ENCODE measurements at regions not wholly inside any gene's neighbourhood (a gene's known extent, or its start where the extent isn't known, plus 50 kb on each side); places are given as distances from the start of the nearest gene placed in this dataset.

- no peak for TF ChIP-seq CTCF (IDR thresholded peaks at IDR 0.05; ENCODE audit: insufficient read depth, low read length, poor library complexity, severe bottlenecking)
- Histone ChIP-seq H3K36me3 (ENCODE audit: control insufficient read depth, insufficient read depth, low read length) (no peaks in the 10 kb centered on the region), H3K27me3 (replicated peaks; ENCODE audit: control insufficient read depth, insufficient read depth, low read length) (no peaks in the 10 kb centered on the region; the same call in 1 of the 2 replicates), H3K4me3 (replicated peaks; ENCODE audit: low read depth, low read length) (no peak overlapping the region)
- DNase-seq (ENCODE audit: extremely low read depth, insufficient read length), result no peak
Measured at GRCh38 chr3:127482216-127483004, 108.1 kb downstream of the TPRA1 start.

GRCh38 chr3:127480196-127480954 is 110.2 kb downstream of the TPRA1 start:
- TF ChIP-seq CTCF (IDR thresholded peaks at IDR 0.05; ENCODE audit: insufficient read depth, low read length, poor library complexity, severe bottlenecking), result no peak
- Histone ChIP-seq H3K4me3 (replicated peaks; ENCODE audit: low read depth, low read length) (no peak overlapping the region), H3K27me3 (replicated peaks; ENCODE audit: control insufficient read depth, insufficient read depth, low read length) (no peaks in the 10 kb centered on the region; the same call in 1 of the 2 replicates), H3K36me3 (ENCODE audit: control insufficient read depth, insufficient read depth, low read length) (no peaks in the 10 kb centered on the region)
- DNase-seq (ENCODE audit: extremely low read depth, insufficient read length), result no peak

- no peaks in the 10 kb centered on the region for H3K36me3 ChIP-seq (ENCODE audit: control insufficient read depth, insufficient read depth, low read length)
- no peaks in the 10 kb centered on the region; the same call in 1 of the 2 replicates for H3K27me3 ChIP-seq (replicated peaks; ENCODE audit: control insufficient read depth, insufficient read depth, low read length)
- H3K4me3 ChIP-seq (replicated peaks; ENCODE audit: low read depth, low read length), result no peak overlapping the region
- DNase-seq (ENCODE audit: extremely low read depth, insufficient read length), result no peak
- TF ChIP-seq CTCF (IDR thresholded peaks at IDR 0.05; ENCODE audit: insufficient read depth, low read length, poor library complexity, severe bottlenecking), result no peak
Measured at GRCh38 chr3:127479449-127479848, 111.1 kb downstream of the TPRA1 start.

GRCh38 chr3:127478922-127479321 is 111.6 kb downstream of the TPRA1 start:
- no peaks in the 10 kb centered on the region; the same call in 1 of the 2 replicates for H3K27me3 ChIP-seq (replicated peaks; ENCODE audit: control insufficient read depth, insufficient read depth, low read length)
- no peaks in the 10 kb centered on the region for H3K36me3 ChIP-seq (ENCODE audit: control insufficient read depth, insufficient read depth, low read length)
- no peak for TF ChIP-seq CTCF (IDR thresholded peaks at IDR 0.05; ENCODE audit: insufficient read depth, low read length, poor library complexity, severe bottlenecking)
- no peak for DNase-seq (ENCODE audit: extremely low read depth, insufficient read length)
- no peak overlapping the region for H3K4me3 ChIP-seq (replicated peaks; ENCODE audit: low read depth, low read length)

GRCh38 chr3:127477396-127477795 is 113.1 kb downstream of the TPRA1 start:
- no peak overlapping the region for H3K4me3 ChIP-seq (replicated peaks; ENCODE audit: low read depth, low read length)
- no peak for TF ChIP-seq CTCF (IDR thresholded peaks at IDR 0.05; ENCODE audit: insufficient read depth, low read length, poor library complexity, severe bottlenecking)
- DNase-seq (ENCODE audit: extremely low read depth, insufficient read length), result no peak
- no peaks in the 10 kb centered on the region; the same call in 1 of the 2 replicates for H3K27me3 ChIP-seq (replicated peaks; ENCODE audit: control insufficient read depth, insufficient read depth, low read length)
- H3K36me3 ChIP-seq (ENCODE audit: control insufficient read depth, insufficient read depth, low read length), result no peaks in the 10 kb centered on the region

All from GM06990 (cell line).